PFSK-1 (cell line): ENCODE measurements at regions not wholly inside any gene's neighbourhood (a gene's known extent, or its start where the extent isn't known, plus 50 kb on each side); places are given as distances from the start of the nearest gene placed in this dataset.

Experiments
- FOXP2 ChIP-seq: optimal IDR thresholded peaks from 2 replicates; pipeline ENCODE3; 2011; ENCODE audit warnings: borderline replicate concordance, control low read depth, inconsistent platforms; ENCODE audit not compliant: insufficient read depth; ENCODE audit errors: extremely low read length, extremely low read depth
- TAF1 ChIP-seq: IDR thresholded peaks from 2 replicates; pipeline ENCODE4 v1.6.1; 2012; ENCODE audit warnings: low read length, control low read depth, borderline replicate concordance; ENCODE audit not compliant: insufficient read depth

- TF ChIP-seq TAF1 (no peak), FOXP2 (no peak)
Observed at GRCh38 chr18:5051207-5051606, 145.8 kb downstream of the AKAIN1 start.
